Tibial nerve (tissue), 4 donors: ENCODE measurements at regions not wholly inside any gene's neighbourhood (a gene's known extent, or its start where the extent isn't known, plus 50 kb on each side); places are given as distances from the start of the nearest gene placed in this dataset.

ENCODE experiments used
- DNase-seq, 2 donors: peaks; one replicate each; pipeline ENCODE4 v3.0.0-alpha.2; 2019; ENCODE audit warnings: low spot score in 2 of 2
- H3K27ac ChIP-seq, 4 donors: fragments of 200-600 bp; sonication (generic) in 3 of 4; one replicate each; pipeline ENCODE4 v1.5.1; 2017 to 2019; ENCODE audit warnings: mild to moderate bottlenecking in 1 of 4
- H3K27me3 ChIP-seq, 2 donors: fragments of 200-600 bp; sonication (generic) in 1 of 2; one replicate each; pipeline versions ENCODE4 v1.5.1 to v1.6.0; 2017 to 2019
- H3K36me3 ChIP-seq, 3 donors: fragments of 200-600 bp; sonication (generic); one replicate each; pipeline ENCODE4 v1.5.1; 2018 to 2019
- H3K4me1 ChIP-seq, 4 donors: fragments of 200-600 bp; sonication (generic) in 3 of 4; one replicate each; pipeline ENCODE4 v1.5.1; 2017 to 2019
- H3K4me3 ChIP-seq, 4 donors: fragments of 200-600 bp; sonication (generic) in 3 of 4; one replicate each; pipeline ENCODE4 v1.5.1; 2017 to 2019; ENCODE audit warnings: mild to moderate bottlenecking in 1 of 4, moderate library complexity in 1 of 4
- H3K9me3 ChIP-seq, 4 donors: fragments of 200-600 bp; sonication (generic) in 3 of 4; one replicate each; pipeline ENCODE4 v1.5.1; 2017 to 2019
- EP300 ChIP-seq, 2 donors: sonication (generic); formaldehyde crosslinking; IDR thresholded peaks; one replicate each; pipeline ENCODE4 v1.6.1; 2017; ENCODE audit warnings: antibody characterized with exemption in 2 of 2, mild to moderate bottlenecking in 1 of 2
- POLR2A ChIP-seq, 2 donors: fragments of 450-650 bp; IDR thresholded peaks; one replicate each; pipeline ENCODE4 v1.6.1; 2017; ENCODE audit warnings: antibody characterized with exemption in 2 of 2, mild to moderate bottlenecking in 2 of 2, moderate library complexity in 2 of 2
- WGBS, 2 donors: methylation state at CpG; one replicate each; pipeline ENCODE4 v1.1.5; 2018; 5-methylcytosine and 5-hydroxymethylcytosine counted together
- TF ChIP-seq, protein P1 (sequence below), 5 experiments: fragments of 200-600 bp in 3 of 5; fragments of 450-650 bp in 2 of 5; sonication (generic) in 3 of 5; IDR thresholded peaks; one replicate each; pipeline ENCODE4 v1.5.1; 2016 to 2019; ENCODE audit warnings: antibody characterized with exemption in 5 of 5, mild to moderate bottlenecking in 3 of 5, moderate library complexity in 2 of 5

DNA sequence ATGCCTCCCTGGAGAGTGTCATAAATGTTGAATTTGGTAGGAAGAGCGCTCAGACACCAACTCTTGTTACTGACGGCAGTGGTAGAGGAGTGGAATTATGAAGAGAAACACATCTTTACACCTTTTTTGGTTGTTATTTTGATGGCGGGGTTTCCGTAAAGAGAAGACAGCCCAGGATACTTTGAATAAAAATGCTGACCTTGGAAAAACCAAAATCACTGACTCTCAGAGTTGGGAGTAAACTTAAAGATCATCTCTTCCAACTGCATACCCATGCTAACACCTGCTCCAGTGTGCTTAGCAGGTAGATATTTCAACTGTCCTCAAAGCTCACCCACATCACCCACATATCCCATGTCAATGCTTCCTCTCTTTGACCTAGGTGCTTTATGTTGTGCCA lies 498.6 kb downstream of the LIG4 start:
- H3K36me3 ChIP-seq = no peaks in the 10 kb centered on the region
- no peak overlapping the region for H3K4me3 ChIP-seq
- no peaks in the 10 kb centered on the region for H3K9me3 ChIP-seq
- H3K27ac ChIP-seq = no peak overlapping the region
- H3K4me1 ChIP-seq = peaks cover 0 to 2% (median 0%) of the 10 kb centered on the region in 4 donors
- no peak for DNase-seq
- TF ChIP-seq POLR2A (IDR thresholded peaks at IDR 0.05) = no peak
- no peak for TF ChIP-seq EP300 (IDR thresholded peaks at IDR 0.05)
- TF ChIP-seq, protein P1, sequence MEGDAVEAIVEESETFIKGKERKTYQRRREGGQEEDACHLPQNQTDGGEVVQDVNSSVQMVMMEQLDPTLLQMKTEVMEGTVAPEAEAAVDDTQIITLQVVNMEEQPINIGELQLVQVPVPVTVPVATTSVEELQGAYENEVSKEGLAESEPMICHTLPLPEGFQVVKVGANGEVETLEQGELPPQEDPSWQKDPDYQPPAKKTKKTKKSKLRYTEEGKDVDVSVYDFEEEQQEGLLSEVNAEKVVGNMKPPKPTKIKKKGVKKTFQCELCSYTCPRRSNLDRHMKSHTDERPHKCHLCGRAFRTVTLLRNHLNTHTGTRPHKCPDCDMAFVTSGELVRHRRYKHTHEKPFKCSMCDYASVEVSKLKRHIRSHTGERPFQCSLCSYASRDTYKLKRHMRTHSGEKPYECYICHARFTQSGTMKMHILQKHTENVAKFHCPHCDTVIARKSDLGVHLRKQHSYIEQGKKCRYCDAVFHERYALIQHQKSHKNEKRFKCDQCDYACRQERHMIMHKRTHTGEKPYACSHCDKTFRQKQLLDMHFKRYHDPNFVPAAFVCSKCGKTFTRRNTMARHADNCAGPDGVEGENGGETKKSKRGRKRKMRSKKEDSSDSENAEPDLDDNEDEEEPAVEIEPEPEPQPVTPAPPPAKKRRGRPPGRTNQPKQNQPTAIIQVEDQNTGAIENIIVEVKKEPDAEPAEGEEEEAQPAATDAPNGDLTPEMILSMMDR (IDR thresholded peaks at IDR 0.05) = no peak
- 93 to 94% methylated on average over 4 of the region's 4 CpGs for WGBS, 2 donors
- no peaks in the 10 kb centered on the region for H3K27me3 ChIP-seq

- TF ChIP-seq, protein P1 (IDR thresholded peaks at IDR 0.05) = no peak
- TF ChIP-seq POLR2A (IDR thresholded peaks at IDR 0.05) = no peak
- no peak for DNase-seq
- 80 to 86% methylated on average over 7 of the region's 7 CpGs for WGBS, 2 donors
- Histone ChIP-seq H3K27me3 (no peaks in the 10 kb centered on the region), H3K36me3 (no peaks in the 10 kb centered on the region), H3K4me1 (no peaks in the 10 kb centered on the region), H3K27ac (no peak overlapping the region), H3K9me3 (no peaks in the 10 kb centered on the region), H3K4me3 (no peak overlapping the region)
Measured at GRCh38 chr13:107716241-107716640, 499.1 kb downstream of the LIG4 start.

DNA sequence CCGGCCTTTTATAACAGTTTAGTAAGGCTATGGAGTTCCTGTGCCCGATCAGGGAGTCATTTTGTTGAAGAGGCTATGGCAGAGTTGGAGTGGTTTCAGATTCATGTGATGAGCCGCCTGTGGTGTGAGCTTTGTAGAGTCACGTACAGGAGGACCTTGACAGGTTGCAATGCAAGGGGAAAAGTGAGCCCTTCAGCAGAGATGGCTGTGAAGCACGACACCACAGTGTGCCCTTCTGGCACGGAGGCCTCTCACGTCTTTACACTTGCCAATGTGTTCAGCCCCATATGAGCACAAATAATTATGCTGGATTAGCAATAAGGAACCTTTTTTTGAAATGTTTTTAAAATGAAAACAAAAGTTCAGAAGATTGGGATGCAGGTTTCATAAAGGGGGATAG lies 499.8 kb downstream of the LIG4 start:
- TF ChIP-seq POLR2A (IDR thresholded peaks at IDR 0.05) (no peak), EP300 (IDR thresholded peaks at IDR 0.05) (no peak)
- TF ChIP-seq, protein P1 (IDR thresholded peaks at IDR 0.05) = no peak
- Histone ChIP-seq H3K27me3 (no peaks in the 10 kb centered on the region), H3K27ac (no peak overlapping the region), H3K36me3 (no peaks in the 10 kb centered on the region), H3K9me3 (no peaks in the 10 kb centered on the region), H3K4me1 (no peaks in the 10 kb centered on the region), H3K4me3 (no peak overlapping the region)
- WGBS, 2 donors = 92 to 94% methylated on average over 7 of the region's 7 CpGs
- DNase-seq = no peak

DNA sequence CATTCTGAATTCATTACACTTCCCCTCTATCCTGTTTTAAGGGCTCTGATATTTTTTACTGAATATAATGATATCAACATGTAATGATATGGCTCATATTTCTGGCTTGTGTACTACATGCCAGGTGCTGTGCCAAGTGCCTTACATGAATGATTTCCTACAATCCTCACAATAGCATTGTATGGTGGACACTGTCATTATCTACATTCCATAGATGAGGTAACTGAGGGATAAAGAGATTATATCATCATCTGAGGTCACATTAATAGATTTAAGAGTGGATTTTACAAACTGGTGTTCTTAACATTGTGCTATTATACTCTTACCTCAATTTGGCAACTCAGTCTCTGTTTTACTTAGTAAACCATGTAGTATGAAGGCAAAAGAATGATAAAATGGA lies 502.0 kb downstream of the LIG4 start:
- Histone ChIP-seq H3K36me3 (no peaks in the 10 kb centered on the region), H3K4me3 (no peak overlapping the region), H3K9me3 (no peaks in the 10 kb centered on the region), H3K4me1 (no peaks in the 10 kb centered on the region), H3K27ac (no peak overlapping the region), H3K27me3 (no peaks in the 10 kb centered on the region)
- DNase-seq = no peak
- TF ChIP-seq, protein P1 (IDR thresholded peaks at IDR 0.05) = no peak
- TF ChIP-seq EP300 (IDR thresholded peaks at IDR 0.05) = no peak
- no peak for TF ChIP-seq POLR2A (IDR thresholded peaks at IDR 0.05)

DNA sequence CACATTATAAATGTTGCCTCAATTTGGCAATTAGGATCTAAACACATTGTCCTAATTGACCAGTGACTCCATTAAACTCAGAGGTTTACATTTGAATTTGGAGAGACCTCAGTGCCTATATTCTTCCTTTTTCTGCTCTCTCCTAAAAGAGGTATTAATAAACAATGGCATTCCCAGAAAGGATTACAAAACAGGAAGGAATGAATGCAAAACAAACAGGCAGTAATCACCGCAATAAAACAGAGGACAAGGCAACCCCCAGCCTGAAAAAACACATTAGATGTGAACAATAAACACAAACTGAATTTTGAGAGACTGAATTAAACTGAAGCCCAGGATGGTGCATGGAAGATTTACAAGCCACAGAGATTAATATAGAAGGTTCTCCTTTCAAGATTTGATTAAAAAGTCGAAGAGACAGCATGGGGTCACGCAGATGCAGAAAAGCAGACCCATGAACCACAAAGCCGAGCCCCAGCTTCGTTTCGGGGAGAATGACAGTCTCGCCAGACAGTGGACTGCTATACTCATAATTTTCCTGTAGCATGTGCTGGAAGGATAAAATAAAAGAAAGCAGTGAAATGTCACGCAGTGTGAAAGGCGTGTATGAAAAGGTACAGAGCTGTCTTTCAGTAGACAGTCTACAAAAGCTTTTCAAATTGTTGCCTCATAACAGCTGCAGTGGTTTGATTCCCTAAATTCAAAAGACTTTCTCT lies 503.0 kb downstream of the LIG4 start:
- no peaks in the 10 kb centered on the region for H3K4me1 ChIP-seq
- 51 to 57% methylated on average over 9 of the region's 9 CpGs for WGBS, 2 donors
- H3K9me3 ChIP-seq = no peaks in the 10 kb centered on the region
- no peak overlapping the region for H3K4me3 ChIP-seq
- no peak for DNase-seq
- H3K27me3 ChIP-seq = no peaks in the 10 kb centered on the region
- no peak for TF ChIP-seq POLR2A (IDR thresholded peaks at IDR 0.05)
- TF ChIP-seq, protein P1 (IDR thresholded peaks at IDR 0.05) = no peak
- TF ChIP-seq EP300 (IDR thresholded peaks at IDR 0.05) = no peak
- no peak overlapping the region for H3K27ac ChIP-seq
- no peaks in the 10 kb centered on the region for H3K36me3 ChIP-seq
